Endothelial cell of umbilical vein (primary cell): ENCODE measurements at regions not wholly inside any gene's neighbourhood (a gene's known extent, or its start where the extent isn't known, plus 50 kb on each side); places are given as distances from the start of the nearest gene placed in this dataset.

Experiments
- CTCF ChIP-seq, 2 donors: IDR thresholded peaks; 1 replicate in 1 of 2; 2 replicates in 1 of 2; pipeline ENCODE4 v1.5.1; 2011; ENCODE audit warnings: low read length in 2 of 2, mild to moderate bottlenecking in 2 of 2, moderate library complexity in 2 of 2, control low read depth in 1 of 2, inconsistent platforms in 1 of 2, low read depth in 1 of 2; ENCODE audit not compliant: insufficient read depth in 1 of 2; ENCODE audit errors: extremely low read depth in 1 of 2
- EZH2 ChIP-seq: IDR thresholded peaks from 2 replicates; pipeline ENCODE4 v1.6.1; 2012; ENCODE audit warnings: borderline replicate concordance, low read depth, mild to moderate bottlenecking, moderate library complexity, low read length, inconsistent platforms; ENCODE audit not compliant: severe bottlenecking
- FOS ChIP-seq: IDR thresholded peaks from 2 replicates; pipeline ENCODE4 v1.6.1; 2011; ENCODE audit warnings: mild to moderate bottlenecking, low read length, moderate library complexity, borderline replicate concordance; ENCODE audit not compliant: insufficient read depth
- GATA2 ChIP-seq: IDR thresholded peaks from 2 replicates; pipeline ENCODE4 v1.7.0; 2011; ENCODE audit warnings: low read depth, mild to moderate bottlenecking, moderate library complexity, mixed read lengths, low read length; ENCODE audit not compliant: insufficient read length, insufficient read depth
- JUN ChIP-seq: IDR thresholded peaks from 2 replicates; pipeline ENCODE4 v1.6.1; 2011; ENCODE audit warnings: borderline replicate concordance, low read depth; ENCODE audit not compliant: insufficient read length, insufficient read depth
- MAX ChIP-seq: IDR thresholded peaks from 2 replicates; pipeline ENCODE4 v1.6.1; 2011; ENCODE audit not compliant: insufficient read depth, insufficient read length
- MYC ChIP-seq: IDR thresholded peaks from one replicate; pipeline ENCODE4 v1.6.1; 2011; ENCODE audit warnings: mild to moderate bottlenecking, low read depth, low read length
- POLR2A ChIP-seq: IDR thresholded peaks from 2 replicates; pipeline ENCODE4 v1.6.1; 2012; ENCODE audit warnings: low read depth, mild to moderate bottlenecking, control low read depth, low read length
- POLR2AphosphoS5 ChIP-seq: IDR thresholded peaks from 2 replicates; pipeline ENCODE4 v1.6.1; 2012; ENCODE audit warnings: low read depth, mild to moderate bottlenecking, control low read depth, low read length, moderate library complexity; ENCODE audit not compliant: insufficient read depth

- TF ChIP-seq CTCF (IDR thresholded peaks at IDR 0.05; ENCODE audit: extremely low read depth in 1 of 2, insufficient read depth in 1 of 2, low read depth in 1 of 2, low read length in 2 of 2) (no peak), FOS (no peak), POLR2AphosphoS5 (no peak), MAX (no peak), GATA2 (no peak), POLR2A (no peak), EZH2 (no peak), MYC (no peak), JUN (no peak)
Observed at GRCh38 chr12:19671695-19672094, 232.4 kb downstream of the AEBP2 start.
